Sciatic nerve (tissue), 2 donors: ENCODE measurements at regions not wholly inside any gene's neighbourhood (a gene's known extent, or its start where the extent isn't known, plus 50 kb on each side); places are given as distances from the start of the nearest gene placed in this dataset.
"Not testable (repeated sequence)": the region's sequence is repeated elsewhere in the genome, so short reads cannot be mapped to it uniquely, and the experiment has no call there.

Source experiments
- ATAC-seq: fragments of 200-7000 bp; cut with Tn5 transposase; one replicate; pipeline ENCODE4 v1.9.1; 2020; ENCODE audit warnings: mild to moderate bottlenecking, moderate library complexity
- DNase-seq: peaks from one replicate; pipeline ENCODE4 v3.0.0-alpha.2; 2020; ENCODE audit warnings: low spot score
- intact Hi-C: fragments of 100-400 bp; cut with DNase I; formaldehyde crosslinking; loops from one replicate; pipeline ENCODE4 v1.14.2; 2022
- donor health status: DM: no; HTN: no; CAD: no.
- donor health status: DM: no; HTN: no; CAD: no.

GRCh38 chr7:69541779-69542432, 56.4 kb upstream of the AUTS2 start:
- intact Hi-C loops, ATAC-seq, DNase-seq: not testable (repeated sequence)

- ATAC-seq (no peak), DNase-seq (no peak)
- intact Hi-C loops = loop anchor here (5.0 kb wide), 1 partner anchor 1057 kb away; no protein-coding TSS in a partner anchor
Measured at GRCh38 chr7:69545175-69545574, 53.1 kb upstream of the AUTS2 start.
